ENCODE measurements at regions not wholly inside any gene's neighbourhood (a gene's known extent, or its start where the extent isn't known, plus 50 kb on each side); places are given as distances from the start of the nearest gene placed in this dataset.
"Not testable (repeated sequence)": the region's sequence is repeated elsewhere in the genome, so short reads cannot be mapped to it uniquely, and the experiment has no call there.

DNA sequence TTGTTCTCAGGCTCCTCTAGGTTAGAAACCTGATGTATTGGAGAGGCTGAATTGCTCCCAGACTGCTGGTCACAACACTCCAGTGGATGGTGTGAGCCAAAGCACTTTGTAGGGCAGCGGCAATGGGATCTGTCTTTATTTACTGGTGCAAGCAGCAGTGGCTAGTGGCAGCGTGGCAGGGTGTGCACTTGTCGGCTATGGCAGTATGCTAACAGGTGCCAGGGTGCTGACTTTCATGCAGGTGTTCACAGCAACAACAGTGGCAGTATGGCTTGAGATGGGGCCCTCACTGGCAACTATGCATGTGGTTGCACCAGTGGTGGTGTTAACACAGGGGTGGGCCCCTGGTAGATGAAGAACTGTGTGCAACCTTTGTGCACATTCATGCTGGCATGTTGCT lies 347.8 kb downstream of the DSC3 start:
- TF ChIP-seq, protein P1, sequence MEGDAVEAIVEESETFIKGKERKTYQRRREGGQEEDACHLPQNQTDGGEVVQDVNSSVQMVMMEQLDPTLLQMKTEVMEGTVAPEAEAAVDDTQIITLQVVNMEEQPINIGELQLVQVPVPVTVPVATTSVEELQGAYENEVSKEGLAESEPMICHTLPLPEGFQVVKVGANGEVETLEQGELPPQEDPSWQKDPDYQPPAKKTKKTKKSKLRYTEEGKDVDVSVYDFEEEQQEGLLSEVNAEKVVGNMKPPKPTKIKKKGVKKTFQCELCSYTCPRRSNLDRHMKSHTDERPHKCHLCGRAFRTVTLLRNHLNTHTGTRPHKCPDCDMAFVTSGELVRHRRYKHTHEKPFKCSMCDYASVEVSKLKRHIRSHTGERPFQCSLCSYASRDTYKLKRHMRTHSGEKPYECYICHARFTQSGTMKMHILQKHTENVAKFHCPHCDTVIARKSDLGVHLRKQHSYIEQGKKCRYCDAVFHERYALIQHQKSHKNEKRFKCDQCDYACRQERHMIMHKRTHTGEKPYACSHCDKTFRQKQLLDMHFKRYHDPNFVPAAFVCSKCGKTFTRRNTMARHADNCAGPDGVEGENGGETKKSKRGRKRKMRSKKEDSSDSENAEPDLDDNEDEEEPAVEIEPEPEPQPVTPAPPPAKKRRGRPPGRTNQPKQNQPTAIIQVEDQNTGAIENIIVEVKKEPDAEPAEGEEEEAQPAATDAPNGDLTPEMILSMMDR (IDR thresholded peaks at IDR 0.05) = no peak
- Histone ChIP-seq H3K27ac (no peak overlapping the region), H3K4me3 (no peak overlapping the region)
- DNase-seq (ENCODE audit: low spot score) = no peak

DNA sequence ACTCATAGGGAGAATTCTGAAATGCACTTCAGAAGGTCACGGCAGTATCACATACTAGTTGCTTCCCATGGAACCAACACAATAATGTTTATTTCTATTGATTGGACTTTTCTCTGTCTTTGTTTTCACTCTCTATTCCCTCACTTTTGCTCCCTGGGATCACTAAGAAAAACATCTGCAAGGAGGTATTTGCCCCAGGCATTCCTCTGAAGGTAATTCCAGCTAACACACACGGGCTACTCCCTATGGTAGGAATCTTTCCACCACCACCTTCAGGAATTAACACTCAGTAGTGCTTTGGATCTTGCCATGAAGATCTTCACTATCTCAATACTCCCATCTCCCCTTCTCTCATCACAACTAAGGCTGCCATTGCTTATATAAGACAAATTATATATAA lies 353.3 kb downstream of the DSC3 start:
- H3K27ac ChIP-seq = no peak overlapping the region
- TF ChIP-seq, protein P1 (IDR thresholded peaks at IDR 0.05) = no peak
- no peak for DNase-seq (ENCODE audit: low spot score)
- H3K4me3 ChIP-seq = no peak overlapping the region

DNA sequence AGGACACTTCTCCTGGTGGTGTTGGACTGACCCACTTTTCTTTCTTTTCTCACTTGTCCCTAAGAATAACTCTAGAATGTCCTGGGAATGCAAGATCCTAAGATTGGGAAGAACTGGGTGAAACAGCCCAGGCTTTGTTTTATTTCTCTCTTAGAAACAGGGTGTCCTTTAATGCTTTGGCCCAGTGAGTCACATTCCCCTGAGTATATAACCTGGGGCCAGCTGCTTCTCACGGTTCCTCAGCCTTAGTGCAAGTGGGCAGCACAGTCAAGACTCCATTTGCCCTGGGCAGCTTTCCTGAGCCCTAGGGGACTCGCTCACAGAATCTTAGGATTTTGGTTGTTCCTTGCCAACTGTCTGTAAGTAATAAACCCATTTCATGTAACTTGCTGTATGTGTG lies 355.0 kb downstream of the DSC3 start:
- Histone ChIP-seq H3K27ac (no peak overlapping the region), H3K4me3 (no peak overlapping the region)
- no peak for DNase-seq (ENCODE audit: low spot score)
- TF ChIP-seq, protein P1 (IDR thresholded peaks at IDR 0.05) = no peak

DNA sequence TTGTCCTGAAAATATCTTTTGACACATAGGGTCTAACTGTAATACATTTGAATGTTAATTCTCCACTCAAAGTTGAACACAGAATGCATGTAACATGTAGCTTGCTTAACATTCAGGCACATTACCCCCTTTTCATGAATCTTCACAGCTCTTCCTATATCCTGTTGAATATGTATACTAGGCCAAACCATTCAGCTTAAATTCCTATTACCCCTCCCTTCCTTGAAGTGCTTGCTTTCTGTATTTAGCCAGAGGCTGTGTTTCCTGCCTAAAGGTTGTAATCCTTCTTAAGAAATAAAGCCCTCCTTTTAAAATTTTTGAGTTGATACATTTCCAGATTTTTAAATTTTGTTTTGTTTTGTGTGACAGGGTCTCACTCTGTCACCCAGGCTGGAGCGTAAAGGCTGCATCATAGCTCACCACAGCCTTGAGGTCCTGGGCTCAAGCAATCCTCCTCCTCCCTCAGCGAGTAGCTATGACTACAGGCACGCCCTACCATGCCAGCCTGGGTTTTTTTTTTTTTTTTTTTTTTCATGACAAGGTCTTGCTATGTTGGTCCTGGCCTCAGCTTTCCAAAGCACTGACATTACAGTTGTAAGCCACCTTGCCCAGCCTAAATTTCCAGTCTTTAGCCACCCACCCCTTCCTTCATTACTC lies 357.6 kb downstream of the DSC3 start:
- no peak for DNase-seq (ENCODE audit: low spot score)
- TF ChIP-seq, protein P1 (IDR thresholded peaks at IDR 0.05) = no peak
- no peak overlapping the region for H3K27ac ChIP-seq
- no peak overlapping the region for H3K4me3 ChIP-seq

DNA sequence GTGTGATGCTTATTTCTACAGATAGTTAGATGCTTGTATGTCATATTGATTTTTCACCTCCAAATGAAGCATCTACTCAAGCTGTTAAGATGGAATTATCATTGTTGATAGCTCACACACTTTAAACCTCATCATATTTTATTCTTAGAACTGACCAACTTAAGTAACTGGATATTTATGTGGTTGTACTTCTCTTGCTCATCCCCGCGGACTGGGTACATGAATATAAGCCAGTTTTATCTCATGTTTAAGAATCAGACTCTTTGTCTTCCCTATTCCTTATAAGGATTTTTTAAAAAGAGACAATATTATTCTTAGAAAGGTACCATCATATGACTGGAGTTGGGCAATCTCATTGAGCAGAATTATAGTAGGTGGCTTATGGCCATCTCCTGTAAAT lies 358.7 kb downstream of the DSC3 start:
- H3K27ac ChIP-seq = no peak overlapping the region
- DNase-seq (ENCODE audit: low spot score) = no peak
- H3K4me3 ChIP-seq = no peak overlapping the region
- TF ChIP-seq, protein P1 (IDR thresholded peaks at IDR 0.05) = no peak

DNA sequence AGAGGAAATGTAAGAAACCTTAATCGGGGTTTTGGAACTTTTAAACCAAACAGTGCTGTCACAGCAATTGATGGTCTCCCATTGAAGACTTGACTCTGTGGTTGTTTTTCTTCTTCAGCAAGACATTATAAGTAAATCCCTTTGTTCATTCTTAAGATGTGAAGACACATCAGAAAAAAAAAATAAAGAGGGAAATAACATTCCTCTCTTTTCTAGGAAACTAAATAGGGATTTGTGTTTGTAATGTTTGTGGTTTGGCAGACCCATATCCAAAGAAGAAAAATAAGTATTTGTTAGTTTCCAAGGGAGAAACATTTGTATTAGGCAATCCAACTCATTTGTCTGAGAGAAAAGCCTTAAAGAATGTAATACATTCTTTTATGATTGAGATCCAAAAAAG lies 359.9 kb downstream of the DSC3 start:
- TF ChIP-seq, protein P1 (IDR thresholded peaks at IDR 0.05) = no peak
- no peak for DNase-seq (ENCODE audit: low spot score)
- Histone ChIP-seq H3K4me3 (no peak overlapping the region), H3K27ac (no peak overlapping the region)

DNA sequence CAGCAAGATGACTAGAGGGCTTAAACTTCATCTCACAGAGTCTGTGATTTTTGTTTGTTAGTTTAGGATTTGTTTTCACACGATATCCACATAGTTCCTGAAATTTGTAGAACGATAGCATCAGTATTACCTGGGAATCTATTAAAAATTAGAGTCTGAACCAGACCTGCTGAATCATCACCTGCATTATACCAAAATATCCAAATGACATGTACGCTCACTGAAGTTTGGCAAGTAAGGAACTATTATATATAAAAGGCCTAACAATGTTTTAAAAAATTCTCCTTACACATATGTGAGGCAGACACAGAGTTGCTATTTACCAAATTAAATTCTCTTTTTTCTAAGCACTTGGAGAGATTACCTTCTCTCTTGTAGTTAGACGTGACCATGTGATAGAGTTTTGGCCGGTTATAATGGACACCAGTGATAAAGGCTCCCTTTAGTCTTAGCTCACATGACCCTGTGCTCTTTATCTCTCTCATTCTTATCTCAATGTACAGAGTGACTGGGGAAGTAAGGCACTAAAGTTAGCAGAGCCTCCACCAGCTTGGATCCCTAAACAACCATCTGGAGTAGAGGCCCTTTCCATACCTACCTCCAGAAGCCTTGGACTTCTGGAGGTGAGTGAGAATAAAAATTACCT lies 363.1 kb downstream of the DSC3 start:
- TF ChIP-seq, protein P1 (IDR thresholded peaks at IDR 0.05) = no peak
- H3K27ac ChIP-seq = no peak overlapping the region
- no peak for DNase-seq (ENCODE audit: low spot score)
- H3K4me3 ChIP-seq = no peak overlapping the region

DNA sequence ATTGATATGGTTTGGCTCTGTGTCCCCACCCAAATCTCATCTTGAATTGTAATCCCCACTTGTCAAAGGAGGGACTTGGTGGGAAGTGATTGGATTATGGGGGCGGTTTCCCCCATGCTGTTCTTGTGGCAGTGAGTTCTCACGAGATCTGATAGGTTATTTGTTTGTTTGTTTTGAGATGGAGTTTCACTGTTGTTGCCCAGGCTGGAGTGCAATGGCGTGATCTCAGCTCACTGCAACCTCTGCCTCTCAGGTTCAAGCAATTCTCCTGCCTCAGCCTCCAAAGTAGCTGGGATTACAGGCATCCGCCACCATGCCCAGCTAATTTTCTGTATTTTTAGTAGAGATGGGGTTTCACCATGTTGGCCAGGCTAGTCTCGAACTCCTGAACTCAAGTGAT lies 364.7 kb downstream of the DSC3 start:
- DNase-seq (ENCODE audit: low spot score); H3K27ac ChIP-seq; H3K4me3 ChIP-seq: not testable (repeated sequence)
